H9 (cell line): ENCODE measurements at regions not wholly inside any gene's neighbourhood (a gene's known extent, or its start where the extent isn't known, plus 50 kb on each side); places are given as distances from the start of the nearest gene placed in this dataset.

Experiments used
- DNase-seq: peaks from one replicate; pipeline ENCODE4 v3.0.0-alpha.2; 2017
- H2AFZ ChIP-seq: one replicate; pipeline ENCODE4 v1.6.1; 2013; ENCODE audit warnings: mild to moderate bottlenecking, low read length, control low read depth, moderate library complexity
- H2AK5ac ChIP-seq: 2 replicates; pipeline ENCODE4 v1.6.1; 2013; ENCODE audit warnings: low read length, control low read depth, mixed read lengths; ENCODE audit not compliant: insufficient read length
- H2BK120ac ChIP-seq: one replicate; pipeline ENCODE4 v1.6.1; 2013; ENCODE audit warnings: low read depth, mild to moderate bottlenecking, low read length, control low read depth, inconsistent platforms; ENCODE audit not compliant: poor library complexity, severe bottlenecking
- H2BK12ac ChIP-seq: 2 replicates; pipeline ENCODE4 v1.6.1; 2013; ENCODE audit warnings: low read length, control low read depth, mixed read lengths, low read depth; ENCODE audit not compliant: insufficient read length
- H2BK15ac ChIP-seq: 2 replicates; pipeline ENCODE4 v1.6.1; 2013; ENCODE audit warnings: low read depth, low read length, control low read depth
- H2BK20ac ChIP-seq: one replicate; pipeline ENCODE4 v1.6.1; 2013; ENCODE audit warnings: low read depth, mild to moderate bottlenecking, low read length, control low read depth, inconsistent platforms; ENCODE audit not compliant: poor library complexity, severe bottlenecking
- H2BK5ac ChIP-seq: 2 replicates; pipeline ENCODE4 v1.6.1; 2013; ENCODE audit warnings: low read length, control low read depth, mixed read lengths; ENCODE audit not compliant: insufficient read length
- H3K14ac ChIP-seq: 2 replicates; pipeline ENCODE4 v1.6.1; 2013; ENCODE audit warnings: low read length, control low read depth; ENCODE audit not compliant: insufficient read depth
- H3K18ac ChIP-seq: 2 replicates; pipeline ENCODE4 v1.6.1; 2013; ENCODE audit warnings: low read depth, mild to moderate bottlenecking, mixed read lengths, low read length, control low read depth; ENCODE audit not compliant: insufficient read length
- H3K23ac ChIP-seq: 2 replicates; pipeline ENCODE4 v1.6.1; 2013; ENCODE audit warnings: low read length, control low read depth, mixed read lengths, low read depth; ENCODE audit not compliant: insufficient read length
- H3K23me2 ChIP-seq: 2 replicates; pipeline ENCODE4 v1.6.1; 2013; ENCODE audit warnings: low read depth, mild to moderate bottlenecking, mixed read lengths, low read length, control low read depth; ENCODE audit not compliant: insufficient read length, poor library complexity, severe bottlenecking
- H3K27ac ChIP-seq: 2 replicates; pipeline ENCODE4 v1.5.1; 2013; ENCODE audit warnings: low read length, control low read depth, mixed read lengths, low read depth; ENCODE audit not compliant: insufficient read length
- H3K27me3 ChIP-seq: 2 replicates; pipeline ENCODE4 v1.6.1; 2013; ENCODE audit warnings: low read length, control low read depth, inconsistent platforms; ENCODE audit not compliant: insufficient read depth
- H3K4ac ChIP-seq: 2 replicates; pipeline ENCODE4 v1.6.1; 2013; ENCODE audit warnings: low read depth, mild to moderate bottlenecking, control low read depth, inconsistent platforms, low read length, moderate library complexity
- H3K4me1 ChIP-seq: 2 replicates; pipeline ENCODE4 v1.6.1; 2013; ENCODE audit warnings: low read length, control low read depth, inconsistent platforms; ENCODE audit not compliant: insufficient read depth
- H3K4me2 ChIP-seq: 2 replicates; pipeline ENCODE4 v1.6.1; 2013; ENCODE audit warnings: low read length, control low read depth, mixed read lengths; ENCODE audit not compliant: insufficient read length, insufficient read depth
- H3K56ac ChIP-seq: 2 replicates; pipeline ENCODE4 v1.6.1; 2013; ENCODE audit warnings: low read depth, mild to moderate bottlenecking, mixed read lengths, low read length, control low read depth; ENCODE audit not compliant: insufficient read length
- H3K79me1 ChIP-seq: 2 replicates; pipeline ENCODE4 v1.6.1; 2013; ENCODE audit warnings: low read depth, mild to moderate bottlenecking, moderate library complexity, low read length, control low read depth, inconsistent platforms; ENCODE audit not compliant: insufficient read depth, poor library complexity, severe bottlenecking
- H3K79me2 ChIP-seq: 2 replicates; pipeline ENCODE4 v1.6.1; 2013; ENCODE audit warnings: low read length, control low read depth, inconsistent platforms; ENCODE audit not compliant: insufficient read depth
- H3K9ac ChIP-seq: 2 replicates; pipeline ENCODE4 v1.6.1; 2013; ENCODE audit warnings: low read length, control low read depth, mixed read lengths; ENCODE audit not compliant: insufficient read length; ENCODE audit errors: extremely low read depth
- H3K9me3 ChIP-seq: one replicate; pipeline ENCODE4 v1.6.1; 2013; ENCODE audit warnings: low read depth, low read length, inconsistent platforms; ENCODE audit not compliant: control insufficient read depth
- H3T11ph ChIP-seq: one replicate; pipeline ENCODE4 v1.6.1; 2013; ENCODE audit warnings: mild to moderate bottlenecking, low read length, control low read depth, inconsistent platforms
- H4K20me1 ChIP-seq: one replicate; pipeline ENCODE4 v1.6.1; 2013; ENCODE audit not compliant: control insufficient read depth, insufficient read length, insufficient read depth
- H4K5ac ChIP-seq: 2 replicates; pipeline ENCODE4 v1.6.1; 2013; ENCODE audit warnings: low read depth, mild to moderate bottlenecking, mixed read lengths, low read length, control low read depth; ENCODE audit not compliant: insufficient read length
- H4K8ac ChIP-seq: replicated peaks from 2 replicates; pipeline ENCODE4 v1.6.1; 2013; ENCODE audit warnings: low read length, control low read depth, mixed read lengths, low read depth; ENCODE audit not compliant: insufficient read length
- H4K91ac ChIP-seq: 2 replicates; pipeline ENCODE4 v1.6.1; 2013; ENCODE audit warnings: low read depth, mild to moderate bottlenecking, moderate library complexity, mixed read lengths, low read length, control low read depth; ENCODE audit not compliant: insufficient read length
- H3K27ac Mint-ChIP-seq, 3 experiments: 2 replicates in 2 of 3; 3 replicates in 1 of 3; pipeline ENCODE4 v1.8.0; 2020 to 2021; ENCODE audit warnings: mixed read lengths in 3 of 3, mild to moderate bottlenecking in 1 of 3, moderate library complexity in 1 of 3
- H3K27me3 Mint-ChIP-seq: 2 replicates; pipeline ENCODE4 v1.8.0; 2021; ENCODE audit warnings: low read depth, mild to moderate bottlenecking, moderate library complexity, mixed read lengths
- H3K36me3 Mint-ChIP-seq, 3 experiments: 2 replicates in 2 of 3; 3 replicates in 1 of 3; pipeline ENCODE4 v1.8.0; 2020 to 2021; ENCODE audit warnings: low read depth in 3 of 3, mixed read lengths in 3 of 3; ENCODE audit not compliant: insufficient read depth in 1 of 3
- H3K4me1 Mint-ChIP-seq, 2 experiments: 2 replicates each; pipeline ENCODE4 v1.8.0; 2020; ENCODE audit warnings: mixed read lengths in 2 of 2
- H3K4me3 Mint-ChIP-seq, 2 experiments: 2 replicates in 1 of 2; 3 replicates in 1 of 2; pipeline ENCODE4 v1.8.0; 2020 to 2021; ENCODE audit warnings: mild to moderate bottlenecking in 2 of 2, mixed read lengths in 2 of 2, moderate library complexity in 1 of 2
- H3K9me3 Mint-ChIP-seq, 2 experiments: 2 replicates in 1 of 2; 3 replicates in 1 of 2; pipeline ENCODE4 v1.8.0; 2020; ENCODE audit warnings: mild to moderate bottlenecking in 2 of 2, mixed read lengths in 2 of 2, moderate library complexity in 1 of 2
- WGBS: extraction: QIAGEN DNeasy Blood & Tissue Kit; methylation state at CpG from one replicate; pipeline ENCODE4 v1.1.7; 2013; ENCODE audit warnings: missing lambda C conversion rate, low lambda C conversion rate, mixed read lengths; ENCODE audit not compliant: insufficient read length; ENCODE audit errors: extremely low coverage; 5-methylcytosine and 5-hydroxymethylcytosine counted together
- TF ChIP-seq, protein P1 (sequence below): fragments of 200-600 bp; sonication (generic); conservative IDR thresholded peaks from 3 replicates; pipeline ENCODE4 v1.8.0; 2021; ENCODE audit warnings: antibody characterized with exemption, mild to moderate bottlenecking

DNA sequence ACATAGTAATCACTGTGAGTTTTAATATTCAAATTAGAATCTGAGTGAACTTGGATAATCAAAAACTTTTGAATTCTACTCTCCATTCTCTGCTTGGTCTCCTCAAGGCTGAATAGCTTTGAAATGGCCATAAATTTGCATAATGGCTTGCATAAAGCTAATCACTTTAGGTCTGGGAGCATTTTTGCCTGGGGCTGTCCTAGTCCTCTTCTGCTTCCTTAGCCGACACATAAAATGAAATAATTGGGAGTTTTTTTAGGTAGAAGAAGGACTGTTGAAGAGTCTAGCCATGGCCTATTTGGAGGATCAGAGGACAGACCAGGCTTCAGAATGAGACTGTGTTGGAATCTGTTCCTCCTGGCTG lies 91.4 kb upstream of the EEF2KMT start:
- Histone ChIP-seq H2BK5ac (no peak overlapping the region), H3K4me2 (no peak overlapping the region), H3K27ac (no peak overlapping the region), H3K14ac (no peak overlapping the region), H2BK15ac (no peak overlapping the region), H3K79me1 (no peaks in the 10 kb centered on the region), H3T11ph (no peak overlapping the region), H4K8ac (no peak overlapping the region), H3K4ac (no peak overlapping the region), H3K9ac (no peak overlapping the region), H2BK12ac (no peak overlapping the region), H3K23me2 (no peaks in the 10 kb centered on the region), H3K56ac (no peak overlapping the region), H3K27me3 (no peaks in the 10 kb centered on the region), H3K79me2 (no peaks in the 10 kb centered on the region), H3K4me1 (peaks cover 3% of the 10 kb centered on the region; the same call in 1 of the 2 replicates), H4K5ac (no peak overlapping the region), H2AFZ (no peak overlapping the region), H4K91ac (no peak overlapping the region), H2BK20ac (no peak overlapping the region), H3K23ac (no peak overlapping the region), H3K9me3 (no peaks in the 10 kb centered on the region), H2AK5ac (no peak overlapping the region), H3K18ac (no peak overlapping the region), H4K20me1 (no peaks in the 10 kb centered on the region), H2BK120ac (no peak overlapping the region)
- TF ChIP-seq, protein P1, sequence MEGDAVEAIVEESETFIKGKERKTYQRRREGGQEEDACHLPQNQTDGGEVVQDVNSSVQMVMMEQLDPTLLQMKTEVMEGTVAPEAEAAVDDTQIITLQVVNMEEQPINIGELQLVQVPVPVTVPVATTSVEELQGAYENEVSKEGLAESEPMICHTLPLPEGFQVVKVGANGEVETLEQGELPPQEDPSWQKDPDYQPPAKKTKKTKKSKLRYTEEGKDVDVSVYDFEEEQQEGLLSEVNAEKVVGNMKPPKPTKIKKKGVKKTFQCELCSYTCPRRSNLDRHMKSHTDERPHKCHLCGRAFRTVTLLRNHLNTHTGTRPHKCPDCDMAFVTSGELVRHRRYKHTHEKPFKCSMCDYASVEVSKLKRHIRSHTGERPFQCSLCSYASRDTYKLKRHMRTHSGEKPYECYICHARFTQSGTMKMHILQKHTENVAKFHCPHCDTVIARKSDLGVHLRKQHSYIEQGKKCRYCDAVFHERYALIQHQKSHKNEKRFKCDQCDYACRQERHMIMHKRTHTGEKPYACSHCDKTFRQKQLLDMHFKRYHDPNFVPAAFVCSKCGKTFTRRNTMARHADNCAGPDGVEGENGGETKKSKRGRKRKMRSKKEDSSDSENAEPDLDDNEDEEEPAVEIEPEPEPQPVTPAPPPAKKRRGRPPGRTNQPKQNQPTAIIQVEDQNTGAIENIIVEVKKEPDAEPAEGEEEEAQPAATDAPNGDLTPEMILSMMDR = no peak
- Mint-ChIP-seq H3K9me3 (peaks cover 13 to 24% of the 10 kb centered on the region in 2 experiments), H3K36me3 (peaks cover 3 to 14% (median 9%) of the 10 kb centered on the region in 3 experiments; a peak in 4 of 7 replicates), H3K27ac (peak overlapping the region in 2 of 3 experiments; percentile 68 to 95; a peak in 3 of 7 replicates), H3K4me1 (peaks cover 22 to 27% of the 10 kb centered on the region in 2 experiments), H3K27me3 (no peaks in the 10 kb centered on the region; the same call in none of the 2 replicates), H3K4me3 (no peak overlapping the region)
- no peak for DNase-seq
- no CpG with 5 or more reads among the region's 1 CpG for WGBS
